ENCODE measurements at regions not wholly inside any gene's neighbourhood (a gene's known extent, or its start where the extent isn't known, plus 50 kb on each side); places are given as distances from the start of the nearest gene placed in this dataset.

GRCh38 chr13:76516586-76516985, 369.6 kb downstream of the KCTD12 start:
- DNase-seq (no peak), ATAC-seq (no peak)
- intact Hi-C loops (cut with DNase I), result no loop called here
- Histone ChIP-seq H3K4me3 (ENCODE audit: low read length) (no peak overlapping the region), H3K27me3 (ENCODE audit: control insufficient read depth, insufficient read depth) (no peaks in the 10 kb centered on the region), H3K9me3 (ENCODE audit: control insufficient read depth, low read length) (no peaks in the 10 kb centered on the region), H3K4me1 (ENCODE audit: control insufficient read depth, insufficient read depth, low read length) (no peaks in the 10 kb centered on the region), H3K27ac (ENCODE audit: low read length) (no peak overlapping the region)

DNA sequence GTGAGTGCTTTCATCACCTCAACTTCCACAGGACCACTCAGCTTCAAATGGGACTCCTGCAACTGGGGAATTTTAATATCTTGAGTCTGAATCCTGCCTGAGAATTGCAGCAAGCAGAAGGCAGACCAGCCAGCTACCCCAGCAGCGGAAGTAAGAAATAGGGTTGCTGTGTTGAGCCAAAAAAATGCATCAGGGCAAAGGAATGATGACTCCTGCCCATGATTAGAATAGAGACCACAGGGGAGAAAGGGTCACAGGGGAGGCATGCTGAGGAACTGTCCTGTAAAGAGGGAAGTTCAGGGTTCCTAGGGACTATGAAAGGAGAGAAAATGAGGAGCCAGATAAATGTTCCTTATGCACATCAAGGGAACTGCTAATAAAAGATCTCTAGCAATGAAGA, 370.2 kb downstream of the KCTD12 start:
- intact Hi-C loops (cut with DNase I), result no loop called here
- 59% methylated on average over 1 of the region's 1 CpG for WGBS
- H3K4me3 ChIP-seq (ENCODE audit: low read length), result no peak overlapping the region
- no peak overlapping the region for H3K27ac ChIP-seq (ENCODE audit: low read length)
- no peaks in the 10 kb centered on the region for H3K27me3 ChIP-seq (ENCODE audit: control insufficient read depth, insufficient read depth)
- H3K4me1 ChIP-seq (ENCODE audit: control insufficient read depth, insufficient read depth, low read length), result no peaks in the 10 kb centered on the region
- no peaks in the 10 kb centered on the region for H3K9me3 ChIP-seq (ENCODE audit: control insufficient read depth, low read length)
- ATAC-seq (no peak), DNase-seq (no peak)

DNA sequence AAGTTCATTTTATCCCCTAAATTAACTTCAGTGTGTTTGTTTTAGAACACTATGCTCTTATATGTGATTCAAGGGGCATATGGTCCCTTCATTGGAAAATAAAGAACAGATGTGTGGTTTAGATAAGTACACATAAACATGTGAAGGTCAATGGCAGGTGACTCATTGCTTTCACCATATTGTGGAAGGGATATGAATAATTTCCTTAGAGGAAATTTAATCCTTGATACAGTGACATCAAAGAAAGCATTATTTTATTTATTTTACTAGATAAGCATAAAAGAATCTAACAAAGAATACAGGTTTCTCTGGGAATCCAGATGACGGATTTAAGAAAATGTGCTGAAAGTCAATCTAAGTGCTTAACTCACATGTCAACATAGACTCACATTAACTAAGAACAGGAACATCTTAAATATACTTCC, 373.5 kb downstream of the KCTD12 start:
- DNase-seq (no peak), ATAC-seq (peak; percentile 31 to 98)
- Histone ChIP-seq H3K9me3 (ENCODE audit: control insufficient read depth, low read length) (no peaks in the 10 kb centered on the region), H3K27me3 (ENCODE audit: control insufficient read depth, insufficient read depth) (no peaks in the 10 kb centered on the region), H3K4me1 (ENCODE audit: control insufficient read depth, insufficient read depth, low read length) (no peaks in the 10 kb centered on the region), H3K4me3 (ENCODE audit: low read length) (no peak overlapping the region), H3K27ac (ENCODE audit: low read length) (no peak overlapping the region)
- 63% methylated on average over 1 of the region's 1 CpG for WGBS
- intact Hi-C loops (cut with DNase I), result no loop called here

- Histone ChIP-seq H3K27me3 (ENCODE audit: control insufficient read depth, insufficient read depth) (no peaks in the 10 kb centered on the region), H3K27ac (ENCODE audit: low read length) (no peak overlapping the region), H3K4me3 (ENCODE audit: low read length) (no peak overlapping the region), H3K4me1 (ENCODE audit: control insufficient read depth, insufficient read depth, low read length) (no peaks in the 10 kb centered on the region), H3K9me3 (ENCODE audit: control insufficient read depth, low read length) (no peaks in the 10 kb centered on the region)
- WGBS, result 47% methylated on average over 3 of the region's 3 CpGs
- intact Hi-C loops (cut with DNase I), result no loop called here
- ATAC-seq (no peak), DNase-seq (no peak)
These were observed 380.8 kb downstream of the KCTD12 start for GRCh38 chr13:76505437-76505836.

DNA sequence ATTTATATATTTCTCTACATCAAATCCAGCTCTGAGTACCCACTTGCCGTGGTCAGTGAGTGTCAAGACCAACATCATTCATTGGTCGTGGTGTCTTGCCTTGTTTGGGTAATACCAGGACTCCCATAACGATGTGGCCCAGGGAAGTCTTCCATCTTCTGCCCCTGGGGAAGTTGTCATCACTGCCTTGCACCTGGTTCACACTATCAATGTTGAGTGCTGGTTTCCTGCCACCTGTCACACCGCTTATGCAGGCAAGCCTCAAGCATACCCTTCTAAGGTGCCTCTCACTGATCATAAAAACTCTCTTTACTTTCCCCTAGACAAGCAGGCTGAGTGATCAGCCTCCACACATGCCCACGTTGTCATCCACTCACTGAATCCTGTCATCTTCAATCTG, 382.4 kb downstream of the KCTD12 start:
- Histone ChIP-seq H3K4me3 (ENCODE audit: low read length) (no peak overlapping the region), H3K9me3 (ENCODE audit: control insufficient read depth, low read length) (no peaks in the 10 kb centered on the region), H3K27ac (ENCODE audit: low read length) (no peak overlapping the region), H3K27me3 (ENCODE audit: control insufficient read depth, insufficient read depth) (no peaks in the 10 kb centered on the region), H3K4me1 (ENCODE audit: control insufficient read depth, insufficient read depth, low read length) (no peaks in the 10 kb centered on the region)
- intact Hi-C loops (cut with DNase I), result no loop called here
- WGBS, result 65% methylated on average over 5 of the region's 5 CpGs
- no peak for ATAC-seq
- DNase-seq, result no peak

DNA sequence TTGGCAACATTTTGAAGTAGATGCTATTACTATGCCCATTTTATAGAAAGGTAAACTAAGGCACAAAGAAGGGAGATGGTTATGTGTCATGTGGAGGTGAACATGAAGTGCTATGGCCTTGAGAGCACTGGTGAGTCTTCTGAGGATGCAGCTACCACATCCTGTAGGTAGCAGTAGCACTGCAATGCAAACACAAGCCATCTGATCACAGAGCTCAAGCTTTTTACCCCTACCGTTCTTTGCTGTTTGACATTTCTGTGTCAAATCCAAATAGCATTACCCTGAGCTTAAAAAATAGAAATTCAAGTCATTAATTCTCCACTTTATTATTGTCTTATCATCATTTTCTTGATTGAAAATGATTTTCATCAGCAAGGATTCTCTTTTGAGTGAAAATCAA, 382.9 kb downstream of the KCTD12 start:
- intact Hi-C loops (cut with DNase I), result no loop called here
- no peaks in the 10 kb centered on the region for H3K9me3 ChIP-seq (ENCODE audit: control insufficient read depth, low read length)
- DNase-seq, result no peak
- no peak overlapping the region for H3K27ac ChIP-seq (ENCODE audit: low read length)
- ATAC-seq, result no peak
- 92% methylated on average over 1 of the region's 1 CpG for WGBS
- H3K27me3 ChIP-seq (ENCODE audit: control insufficient read depth, insufficient read depth), result no peaks in the 10 kb centered on the region
- no peaks in the 10 kb centered on the region for H3K4me1 ChIP-seq (ENCODE audit: control insufficient read depth, insufficient read depth, low read length)
- H3K4me3 ChIP-seq (ENCODE audit: low read length), result no peak overlapping the region

DNA sequence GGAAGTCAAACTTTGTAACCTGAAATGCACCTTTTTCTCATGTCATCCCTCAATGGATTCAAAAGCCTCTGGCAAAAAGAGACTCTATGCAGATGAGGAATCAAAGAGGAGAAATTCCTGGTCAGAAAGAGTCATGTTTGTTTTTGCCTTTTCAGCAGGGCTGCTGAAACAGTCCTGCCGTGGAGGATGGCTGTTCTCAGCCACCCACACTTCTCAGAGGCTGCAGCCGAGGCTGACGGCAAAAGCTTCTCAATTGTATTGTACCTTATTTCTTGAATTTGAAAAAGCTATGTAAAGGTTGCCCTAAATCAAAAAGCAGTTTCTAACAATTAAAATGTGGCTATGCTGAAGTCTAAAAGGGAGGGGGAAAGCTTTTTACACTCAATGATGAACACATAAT, 385.3 kb downstream of the KCTD12 start:
- Histone ChIP-seq H3K4me1 (ENCODE audit: control insufficient read depth, insufficient read depth, low read length) (no peaks in the 10 kb centered on the region), H3K27ac (ENCODE audit: low read length) (no peak overlapping the region), H3K9me3 (ENCODE audit: control insufficient read depth, low read length) (no peaks in the 10 kb centered on the region), H3K4me3 (ENCODE audit: low read length) (no peak overlapping the region), H3K27me3 (ENCODE audit: control insufficient read depth, insufficient read depth) (no peaks in the 10 kb centered on the region)
- WGBS, result 60% methylated on average over 3 of the region's 3 CpGs
- DNase-seq (no peak), ATAC-seq (no peak)
- intact Hi-C loops (cut with DNase I), result no loop called here

DNA sequence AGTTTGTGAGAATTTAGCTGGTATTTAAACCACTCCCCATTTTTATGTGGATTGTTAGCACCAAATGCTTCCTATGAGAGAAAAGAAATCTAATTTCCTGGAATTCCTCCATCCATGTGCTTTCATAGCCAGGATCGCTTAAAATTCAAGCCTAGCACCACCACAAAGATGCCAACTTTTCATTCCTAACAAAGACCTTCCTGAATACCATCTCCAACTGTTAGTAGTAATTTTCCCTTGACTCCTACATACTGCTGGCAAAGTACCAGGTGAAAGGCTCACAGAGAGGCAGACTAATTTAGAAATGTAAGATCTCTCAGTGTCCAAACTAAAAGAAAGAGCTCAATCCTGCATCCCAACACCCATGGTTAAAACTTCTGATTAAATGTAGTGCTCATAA, 386.3 kb downstream of the KCTD12 start:
- 70% methylated on average over 1 of the region's 1 CpG for WGBS
- ATAC-seq (no peak), DNase-seq (no peak)
- Histone ChIP-seq H3K4me3 (ENCODE audit: low read length) (no peak overlapping the region), H3K27ac (ENCODE audit: low read length) (no peak overlapping the region), H3K4me1 (ENCODE audit: control insufficient read depth, insufficient read depth, low read length) (no peaks in the 10 kb centered on the region), H3K27me3 (ENCODE audit: control insufficient read depth, insufficient read depth) (no peaks in the 10 kb centered on the region), H3K9me3 (ENCODE audit: control insufficient read depth, low read length) (no peaks in the 10 kb centered on the region)
- intact Hi-C loops (cut with DNase I), result no loop called here

- Histone ChIP-seq H3K4me1 (ENCODE audit: control insufficient read depth, insufficient read depth, low read length) (no peaks in the 10 kb centered on the region), H3K27me3 (ENCODE audit: control insufficient read depth, insufficient read depth) (no peaks in the 10 kb centered on the region), H3K4me3 (ENCODE audit: low read length) (no peak overlapping the region), H3K9me3 (ENCODE audit: control insufficient read depth, low read length) (no peaks in the 10 kb centered on the region), H3K27ac (ENCODE audit: low read length) (no peak overlapping the region)
- 69% methylated on average over 1 of the region's 1 CpG for WGBS
- no peak for ATAC-seq
- intact Hi-C loops (cut with DNase I), result no loop called here
- no peak for DNase-seq
These were observed 396.9 kb downstream of the KCTD12 start for GRCh38 chr13:76489274-76489673.

DNA sequence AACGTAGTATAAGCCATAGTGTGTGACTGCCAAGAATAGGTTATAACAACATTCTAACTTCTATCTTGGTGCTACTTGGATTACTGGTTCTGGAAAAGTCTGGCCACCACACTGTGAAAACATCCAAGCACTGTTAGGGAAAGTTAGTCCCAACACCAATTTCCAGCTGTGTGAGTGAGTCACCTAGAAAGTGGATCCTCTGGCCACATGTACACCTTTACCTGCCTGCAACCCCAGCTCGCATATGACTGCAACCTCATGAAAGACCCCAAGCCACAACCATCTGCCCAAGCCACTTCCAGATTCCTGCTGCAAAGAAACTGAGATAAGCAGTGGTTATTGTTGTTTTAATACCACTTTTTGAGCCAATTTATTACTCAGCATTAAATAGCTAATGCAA, 404.5 kb downstream of the KCTD12 start:
- no peak overlapping the region for H3K4me3 ChIP-seq (ENCODE audit: low read length)
- no peaks in the 10 kb centered on the region for H3K4me1 ChIP-seq (ENCODE audit: control insufficient read depth, insufficient read depth, low read length)
- intact Hi-C loops (cut with DNase I), result no loop called here
- ATAC-seq, result no peak
- H3K27ac ChIP-seq (ENCODE audit: low read length), result no peak overlapping the region
- DNase-seq, result no peak
- no peaks in the 10 kb centered on the region for H3K27me3 ChIP-seq (ENCODE audit: control insufficient read depth, insufficient read depth)
- 53% methylated on average over 2 of the region's 2 CpGs for WGBS
- no peaks in the 10 kb centered on the region for H3K9me3 ChIP-seq (ENCODE audit: control insufficient read depth, low read length)

DNA sequence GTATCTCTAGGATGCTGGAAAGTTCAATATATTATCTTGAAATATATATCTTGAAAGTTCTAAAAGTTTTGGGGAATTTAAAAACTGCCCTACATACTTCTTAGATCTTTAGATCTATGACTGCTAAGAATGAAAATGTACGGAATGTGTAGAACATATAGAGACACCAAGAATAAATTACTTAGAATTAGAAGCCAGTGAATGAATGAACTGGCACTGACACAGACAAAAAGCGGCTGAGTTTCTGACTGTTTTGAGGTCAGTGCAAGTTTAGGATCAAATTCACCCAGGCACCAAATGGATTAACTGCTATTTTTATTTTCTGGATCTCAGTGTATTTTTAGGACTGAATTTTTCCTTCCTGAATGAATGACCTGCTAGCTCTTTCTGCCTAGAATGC, 411.2 kb downstream of the KCTD12 start:
- no peak overlapping the region for H3K4me3 ChIP-seq (ENCODE audit: low read length)
- no peak for DNase-seq
- intact Hi-C loops (cut with DNase I), result loop anchor here (2.0 to 10.0 kb wide), 5 partner anchors 430 to 780 kb away; no protein-coding TSS in a partner anchor
- no peaks in the 10 kb centered on the region for H3K9me3 ChIP-seq (ENCODE audit: control insufficient read depth, low read length)
- H3K27me3 ChIP-seq (ENCODE audit: control insufficient read depth, insufficient read depth), result no peaks in the 10 kb centered on the region
- no peak overlapping the region for H3K27ac ChIP-seq (ENCODE audit: low read length)
- no peaks in the 10 kb centered on the region for H3K4me1 ChIP-seq (ENCODE audit: control insufficient read depth, insufficient read depth, low read length)
- 64% methylated on average over 2 of the region's 2 CpGs for WGBS
- ATAC-seq, result no peak

DNA sequence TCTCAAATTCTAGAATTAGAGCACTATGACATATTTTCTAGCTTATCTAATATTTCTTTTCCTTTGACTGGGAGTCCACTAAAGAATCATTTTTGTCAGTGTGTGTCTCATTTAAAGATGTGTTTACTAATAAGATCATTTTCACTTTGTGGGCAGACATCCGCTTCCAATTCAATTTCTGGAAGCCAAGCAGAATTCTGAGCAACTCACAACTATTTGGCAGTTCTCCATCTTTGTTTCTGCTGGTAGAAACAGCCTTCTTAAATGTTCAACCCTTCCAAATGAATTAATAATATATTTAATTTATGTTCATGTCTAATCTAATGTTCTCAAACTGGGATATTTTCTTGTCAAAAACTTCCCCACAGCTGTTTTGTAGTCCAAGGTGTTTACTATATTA, 411.8 kb downstream of the KCTD12 start:
- ATAC-seq (no peak), DNase-seq (no peak)
- 51% methylated on average over 1 of the region's 1 CpG for WGBS
- Histone ChIP-seq H3K27me3 (ENCODE audit: control insufficient read depth, insufficient read depth) (no peaks in the 10 kb centered on the region), H3K27ac (ENCODE audit: low read length) (no peak overlapping the region), H3K4me3 (ENCODE audit: low read length) (no peak overlapping the region), H3K9me3 (ENCODE audit: control insufficient read depth, low read length) (no peaks in the 10 kb centered on the region), H3K4me1 (ENCODE audit: control insufficient read depth, insufficient read depth, low read length) (no peaks in the 10 kb centered on the region)
- intact Hi-C loops (cut with DNase I), result loop anchor here (2.0 to 10.0 kb wide), 5 partner anchors 430 to 780 kb away; no protein-coding TSS in a partner anchor
